PC-9 (cell line): ENCODE measurements at regions not wholly inside any gene's neighbourhood (a gene's known extent, or its start where the extent isn't known, plus 50 kb on each side); places are given as distances from the start of the nearest gene placed in this dataset.

Experiments used
- BruUV-seq: library from RNA; stranded (reverse); fragments of 400-500 nt; replicated peaks from 2 replicates; lab custom pipeline; 2021; lab: Mats Ljungman, UMichigan
- CTCF ChIA-PET: fragments of 300-600 bp; sonication (Branson Sonifier 250); formaldehyde crosslinking; loops from one replicate; lab custom pipeline; 2022; ENCODE audit warnings: antibody characterized with exemption; lab: Charles Lee
- POLR2A ChIA-PET: fragments of 300-600 bp; sonication (Branson Sonifier 250); formaldehyde crosslinking; loops from one replicate; lab custom pipeline; 2022; ENCODE audit warnings: antibody characterized with exemption; ENCODE audit not compliant: unreplicated experiment; lab: Charles Lee
- DNase-seq, 2 experiments: peaks; one replicate each; pipeline versions ENCODE4 v3.0.0 to v3.0.0-alpha.2; 2015 to 2022; ENCODE audit warnings: mixed read lengths in 1 of 2
- H2AFZ ChIP-seq: fragments of 200-600 bp; sonication (generic); 2 replicates; pipeline ENCODE4 v1.8.1; 2017; ENCODE audit warnings: antibody characterized with exemption
- H3F3A ChIP-seq: fragments of 200-600 bp; sonication (generic); 2 replicates; pipeline ENCODE4 v1.8.1; 2017; ENCODE audit warnings: antibody characterized with exemption, mild to moderate bottlenecking, low read depth; ENCODE audit not compliant: insufficient read depth
- H3K27ac ChIP-seq: fragments of 200-600 bp; sonication (generic); 2 replicates; pipeline ENCODE4 v1.6.1; 2016; ENCODE audit warnings: mixed run types
- H3K27me3 ChIP-seq: fragments of 200-600 bp; sonication (generic); 2 replicates; pipeline ENCODE4 v1.6.1; 2016; ENCODE audit warnings: low read depth, mixed run types; ENCODE audit not compliant: insufficient read depth
- H3K36me3 ChIP-seq: fragments of 200-600 bp; sonication (generic); 2 replicates; pipeline ENCODE4 v1.6.1; 2016; ENCODE audit warnings: low read depth, mixed run types
- H3K4me1 ChIP-seq: fragments of 200-600 bp; sonication (generic); replicated peaks from 2 replicates; pipeline ENCODE4 v1.6.1; 2016; ENCODE audit warnings: mixed run types; ENCODE audit not compliant: insufficient read depth
- H3K4me2 ChIP-seq: fragments of 200-600 bp; sonication (generic); 2 replicates; pipeline ENCODE4 v1.6.1; 2017; ENCODE audit warnings: mixed run types
- H3K4me3 ChIP-seq: fragments of 200-600 bp; sonication (generic); 2 replicates; pipeline ENCODE4 v1.6.1; 2016; ENCODE audit warnings: mixed run types
- H3K79me2 ChIP-seq: fragments of 200-600 bp; sonication (generic); 2 replicates; pipeline ENCODE4 v1.6.1; 2017; ENCODE audit warnings: low read depth, mixed run types
- H3K9me2 ChIP-seq: fragments of 200-600 bp; sonication (generic); 2 replicates; pipeline ENCODE4 v1.8.1; 2017; ENCODE audit warnings: mild to moderate bottlenecking; ENCODE audit not compliant: insufficient read depth
- H3K9me3 ChIP-seq: fragments of 200-600 bp; sonication (generic); 2 replicates; pipeline ENCODE4 v1.8.1; 2016; ENCODE audit warnings: low read depth; ENCODE audit not compliant: insufficient read depth
- H4K20me1 ChIP-seq: fragments of 200-600 bp; sonication (generic); 2 replicates; pipeline ENCODE4 v1.8.1; 2017; ENCODE audit not compliant: insufficient read depth
- CTCF ChIP-seq: fragments of 200-600 bp; sonication (generic); conservative IDR thresholded peaks from 2 replicates; pipeline ENCODE4 v1.6.1; 2017; ENCODE audit warnings: mixed run types, antibody characterized with exemption, mild to moderate bottlenecking, moderate library complexity
- EZH2 ChIP-seq: fragments of 200-600 bp; sonication (generic); IDR thresholded peaks from 2 replicates; pipeline ENCODE4 v1.8.0; 2017; ENCODE audit warnings: antibody characterized with exemption, low read depth
- intact Hi-C: fragments of 100-400 bp; cut with micrococcal nuclease; formaldehyde crosslinking; loops from one replicate; pipeline ENCODE4 v1.10.0; 2022; ENCODE audit not compliant: unreplicated experiment

GRCh38 chr5:125756456-125756855, 666.8 kb upstream of the GRAMD2B start:
- Histone ChIP-seq H3K79me2 (no peaks in the 10 kb centered on the region), H3K9me3 (no peaks in the 10 kb centered on the region), H3F3A (no peaks in the 10 kb centered on the region), H3K4me1 (no peaks in the 10 kb centered on the region), H3K27me3 (no peaks in the 10 kb centered on the region), H3K4me3 (no peak overlapping the region), H3K36me3 (no peaks in the 10 kb centered on the region), H2AFZ (no peak overlapping the region), H3K4me2 (no peak overlapping the region), H3K9me2 (no peaks in the 10 kb centered on the region; the same call in 1 of the 2 replicates), H3K27ac (no peak overlapping the region), H4K20me1 (no peaks in the 10 kb centered on the region)
- no peak for DNase-seq
- CTCF ChIA-PET, result no interaction called here
- POLR2A ChIA-PET, result no interaction called here
- no TSS peak for BruUV-seq
- intact Hi-C loops, result no loop called here
- TF ChIP-seq CTCF (no peak), EZH2 (no peak)

DNA sequence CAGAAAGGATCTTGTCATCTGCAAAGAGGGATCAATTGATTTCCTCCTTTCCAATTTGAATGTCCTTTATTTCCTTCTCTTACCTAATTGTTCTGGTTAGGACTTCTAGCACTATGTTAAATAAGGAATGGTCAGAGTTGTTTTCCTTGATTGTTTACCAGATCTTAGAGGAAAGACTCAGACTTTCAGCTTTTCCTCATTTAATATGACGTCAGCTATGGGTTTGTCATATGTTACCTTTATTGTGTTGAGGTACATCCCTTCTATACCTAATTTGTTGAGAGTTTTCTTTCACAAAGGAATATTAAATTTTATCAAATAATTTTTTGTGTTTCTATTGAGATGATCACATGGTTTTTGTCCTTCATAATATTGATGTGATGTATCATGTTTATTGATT, 656.5 kb upstream of the GRAMD2B start:
- Histone ChIP-seq H4K20me1 (no peaks in the 10 kb centered on the region), H3K27me3 (no peaks in the 10 kb centered on the region), H3K9me3 (no peaks in the 10 kb centered on the region), H3K4me1 (no peaks in the 10 kb centered on the region), H3K36me3 (no peaks in the 10 kb centered on the region), H3K79me2 (no peaks in the 10 kb centered on the region), H3K4me3 (no peak overlapping the region), H3K9me2 (0 out of 2 replicates have a peak, but pooled peaks cover 5% of the 10 kb centered on the region), H3F3A (no peaks in the 10 kb centered on the region), H3K4me2 (no peak overlapping the region), H3K27ac (no peak overlapping the region), H2AFZ (no peak overlapping the region)
- intact Hi-C loops, result no loop called here
- TF ChIP-seq EZH2 (no peak), CTCF (no peak)
- POLR2A ChIA-PET, result no interaction called here
- no TSS peak for BruUV-seq
- no peak for DNase-seq
- CTCF ChIA-PET, result no interaction called here

GRCh38 chr5:125775896-125776295, 647.3 kb upstream of the GRAMD2B start:
- no peaks in the 10 kb centered on the region for H3K9me3 ChIP-seq
- H2AFZ ChIP-seq, result no peak overlapping the region
- no peak overlapping the region for H3K4me3 ChIP-seq
- H3K27me3 ChIP-seq, result no peaks in the 10 kb centered on the region
- no peak overlapping the region for H3K4me2 ChIP-seq
- DNase-seq, result no peak
- intact Hi-C loops, result no loop called here
- ChIA-PET CTCF (no interaction called here), POLR2A (no interaction called here)
- H3K79me2 ChIP-seq, result no peaks in the 10 kb centered on the region
- no peaks in the 10 kb centered on the region for H3K4me1 ChIP-seq
- H3K36me3 ChIP-seq, result no peaks in the 10 kb centered on the region
- no TSS peak for BruUV-seq
- H3F3A ChIP-seq, result no peaks in the 10 kb centered on the region
- no peaks in the 10 kb centered on the region for H4K20me1 ChIP-seq
- TF ChIP-seq EZH2 (no peak), CTCF (no peak)
- H3K9me2 ChIP-seq, result no peaks in the 10 kb centered on the region
- H3K27ac ChIP-seq, result no peak overlapping the region
